HG03571 (cell line): ENCODE measurements at regions not wholly inside any gene's neighbourhood (a gene's known extent, or its start where the extent isn't known, plus 50 kb on each side); places are given as distances from the start of the nearest gene placed in this dataset.

ENCODE experiments used
- ATAC-seq: cut with Tn5 transposase; IDR thresholded peaks from one replicate; pipeline ENCODE4 v1.9.1; 2021; ENCODE audit not compliant: unreplicated experiment

DNA sequence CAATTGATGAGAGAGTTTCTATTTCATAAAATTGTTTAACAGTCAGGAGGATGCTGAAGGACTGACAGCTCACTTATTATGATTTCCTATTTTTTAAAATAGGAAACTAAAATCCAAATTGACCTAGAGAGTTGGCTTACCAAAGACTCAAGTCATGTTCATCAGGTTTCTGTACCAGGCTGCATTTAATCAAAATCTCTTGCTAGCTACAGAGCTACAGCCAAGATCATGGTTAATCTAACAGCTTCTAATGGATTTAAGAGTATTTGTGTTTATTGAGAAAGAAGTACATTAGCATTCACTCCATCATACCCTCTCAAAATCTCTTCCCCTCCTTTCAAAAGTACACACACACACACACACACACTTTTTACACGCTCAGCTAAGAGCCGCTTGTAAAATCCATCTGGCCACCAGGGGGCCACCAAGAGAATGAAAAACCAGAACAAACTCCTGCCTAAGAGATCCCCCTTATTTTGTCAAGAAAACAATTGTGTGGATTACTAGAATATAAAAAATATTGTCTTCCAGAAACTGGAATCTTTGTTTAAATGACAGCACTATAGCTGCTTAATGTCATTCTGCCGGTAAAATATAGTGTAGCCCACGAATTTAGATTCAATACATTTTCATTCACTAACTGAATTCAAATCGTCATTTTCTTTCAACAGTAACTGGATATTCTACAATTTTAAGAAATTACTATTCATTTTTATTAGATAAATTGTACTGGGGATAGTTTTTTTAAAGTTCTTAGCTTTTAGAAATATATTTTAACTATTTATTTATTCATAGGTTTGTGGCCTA lies 334.0 kb downstream of the BTG1 start:
- peak; percentile 82 for ATAC-seq

DNA sequence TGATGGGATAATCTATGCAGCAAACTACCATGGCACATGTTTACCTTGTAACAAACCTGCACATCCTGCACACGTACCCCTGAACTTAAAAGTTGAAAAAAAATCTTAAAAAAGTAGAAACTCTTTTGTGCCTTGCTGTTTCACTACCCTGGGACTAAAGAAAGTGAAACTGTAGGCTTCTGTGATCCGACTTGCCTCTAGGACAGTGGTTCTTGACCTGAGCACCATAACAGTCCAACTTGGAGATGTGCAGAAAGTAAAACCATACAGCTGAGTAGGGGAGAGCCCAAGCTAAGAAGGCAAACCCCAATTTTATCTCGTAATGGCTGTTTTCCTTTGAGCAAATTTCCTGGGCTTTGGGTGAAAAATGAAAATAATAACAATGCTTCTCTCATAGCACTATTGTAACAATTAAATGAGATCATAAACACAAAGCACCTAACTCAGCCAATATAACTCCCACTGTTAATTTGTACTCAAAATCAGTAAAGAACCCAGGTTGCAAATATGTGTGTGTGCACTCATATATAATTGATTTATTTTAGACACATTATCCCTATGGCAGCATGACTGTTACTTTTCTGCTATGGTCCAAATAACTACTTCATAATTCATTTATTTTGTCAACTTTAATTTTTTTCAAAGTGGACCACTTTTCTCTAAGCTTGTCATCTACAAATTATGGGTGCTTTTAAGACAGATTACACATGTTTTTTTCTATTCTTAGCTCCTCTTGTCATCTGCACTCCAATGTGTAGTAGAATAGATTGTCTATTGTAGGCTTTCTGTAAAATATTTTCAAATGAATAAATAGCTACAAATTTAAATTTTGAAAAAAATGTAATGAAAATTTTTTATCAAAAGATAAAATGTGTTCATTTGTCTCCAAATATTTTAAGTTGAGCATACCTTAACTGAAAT lies 334.9 kb downstream of the BTG1 start:
- ATAC-seq, result no peak

DNA sequence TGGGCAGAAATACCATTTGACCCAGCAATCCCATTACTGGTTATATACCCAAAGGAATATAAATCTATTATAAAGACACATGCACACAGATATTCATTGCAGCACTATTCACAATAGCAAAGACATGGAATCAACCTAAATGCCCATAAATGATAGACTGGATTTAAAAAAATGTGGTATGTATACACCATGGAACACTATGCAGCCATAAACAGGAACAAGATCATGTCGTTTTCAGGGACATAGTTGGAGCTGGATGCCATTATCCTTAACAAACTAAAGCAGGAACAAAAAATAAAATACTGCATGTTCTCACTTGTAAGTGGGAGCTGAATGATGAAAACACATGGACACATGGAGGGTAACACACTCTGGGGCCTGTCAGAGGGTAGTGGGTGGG lies 335.6 kb downstream of the BTG1 start:
- no peak for ATAC-seq

DNA sequence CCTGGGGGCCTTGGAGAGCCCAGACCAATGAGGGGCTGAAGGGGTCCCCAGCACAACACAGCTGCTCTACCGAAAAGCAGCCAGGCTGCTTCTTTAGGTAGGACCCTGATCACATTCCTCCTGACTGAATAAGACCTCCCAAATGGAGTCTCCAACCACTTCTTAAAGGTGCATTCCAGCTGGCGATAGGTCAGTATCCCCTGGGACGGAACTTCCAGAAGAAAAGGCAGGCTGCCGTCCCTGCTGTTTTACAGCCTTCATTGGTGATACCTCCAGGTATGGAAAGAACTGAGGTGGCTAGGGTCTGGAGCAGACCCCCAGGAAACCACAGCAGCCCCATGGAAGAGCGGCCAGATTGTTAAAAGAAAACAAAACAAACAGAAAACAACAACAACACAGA lies 340.6 kb downstream of the BTG1 start:
- ATAC-seq, result no peak

DNA sequence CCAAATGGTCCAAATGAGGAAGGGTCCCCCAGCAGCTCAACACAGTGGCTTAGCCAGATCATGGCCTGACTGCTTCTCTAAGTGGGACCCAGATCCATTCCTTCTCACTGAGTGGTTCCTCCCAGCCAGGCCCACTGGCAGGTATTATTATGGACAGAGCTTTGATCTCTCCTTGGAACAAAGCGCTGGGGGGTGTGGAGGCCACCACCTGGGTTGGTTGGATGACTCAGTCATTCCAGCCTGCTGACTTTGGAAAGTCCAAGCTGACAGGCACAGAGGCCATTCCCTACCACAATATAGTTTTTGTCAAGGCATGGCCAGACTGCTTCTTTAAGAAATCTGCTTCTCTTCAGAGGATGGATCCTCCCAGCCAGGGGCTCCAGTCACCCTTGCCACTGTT lies 341.1 kb downstream of the BTG1 start:
- ATAC-seq, result no peak

GRCh38 chr12:91801048-91801447 lies 344.6 kb downstream of the BTG1 start:
- no peak for ATAC-seq

DNA sequence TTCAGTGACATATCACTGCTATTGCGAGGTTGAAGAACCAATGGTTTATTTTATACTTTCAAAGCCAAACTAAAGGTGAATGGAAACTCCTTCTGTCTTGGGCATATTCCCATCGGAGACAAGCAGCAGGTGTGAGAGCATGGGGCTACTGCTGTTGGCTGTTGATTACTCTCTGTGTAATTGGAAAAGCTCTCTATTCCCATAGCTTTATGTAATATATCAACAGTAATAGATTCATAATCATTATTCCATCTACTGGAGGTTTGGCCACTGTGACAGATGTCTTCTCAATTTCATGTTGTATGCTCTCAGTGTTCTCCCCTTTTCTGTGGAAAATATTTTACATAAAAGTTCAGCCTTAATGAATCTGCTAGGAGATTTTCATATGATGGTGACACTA lies 352.0 kb downstream of the BTG1 start:
- ATAC-seq, result no peak

- no peak for ATAC-seq
Measured at GRCh38 chr12:91792597-91792996, 353.0 kb downstream of the BTG1 start.

DNA sequence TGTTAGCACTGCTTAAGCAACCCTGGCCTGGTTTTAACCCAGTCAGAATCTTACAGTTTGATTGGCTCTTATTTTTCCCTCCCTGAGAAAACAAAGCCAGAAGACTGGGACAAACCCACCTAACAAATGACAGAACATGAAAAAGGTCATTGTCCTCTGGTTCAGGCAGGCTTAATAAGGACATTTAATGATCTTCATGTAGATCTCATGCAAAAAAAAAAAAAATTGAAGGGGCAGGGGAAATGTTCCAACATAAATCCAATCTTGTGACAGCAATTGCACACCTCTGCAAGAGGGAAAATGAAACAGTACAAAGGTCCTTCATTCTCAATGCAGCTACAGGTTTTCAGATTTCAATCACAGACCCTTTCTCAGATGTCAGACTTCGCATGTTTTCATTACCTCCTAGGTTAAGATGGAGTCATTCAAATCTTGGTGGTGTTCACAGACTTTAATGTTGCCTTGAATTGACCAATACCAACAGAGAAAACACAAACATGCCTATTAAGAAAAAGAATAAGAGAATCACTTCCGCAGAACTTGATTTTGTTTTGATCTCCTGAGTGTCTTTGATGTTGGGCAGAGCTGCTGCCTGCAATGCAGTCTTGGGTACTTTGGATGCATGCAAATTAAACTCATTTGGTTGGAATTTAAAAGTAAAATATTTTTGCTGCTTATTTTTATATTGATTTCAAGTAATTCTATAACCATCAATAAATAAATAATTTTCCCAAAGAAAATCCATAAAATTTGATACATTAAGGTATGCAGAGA lies 359.0 kb downstream of the BTG1 start:
- no peak for ATAC-seq

DNA sequence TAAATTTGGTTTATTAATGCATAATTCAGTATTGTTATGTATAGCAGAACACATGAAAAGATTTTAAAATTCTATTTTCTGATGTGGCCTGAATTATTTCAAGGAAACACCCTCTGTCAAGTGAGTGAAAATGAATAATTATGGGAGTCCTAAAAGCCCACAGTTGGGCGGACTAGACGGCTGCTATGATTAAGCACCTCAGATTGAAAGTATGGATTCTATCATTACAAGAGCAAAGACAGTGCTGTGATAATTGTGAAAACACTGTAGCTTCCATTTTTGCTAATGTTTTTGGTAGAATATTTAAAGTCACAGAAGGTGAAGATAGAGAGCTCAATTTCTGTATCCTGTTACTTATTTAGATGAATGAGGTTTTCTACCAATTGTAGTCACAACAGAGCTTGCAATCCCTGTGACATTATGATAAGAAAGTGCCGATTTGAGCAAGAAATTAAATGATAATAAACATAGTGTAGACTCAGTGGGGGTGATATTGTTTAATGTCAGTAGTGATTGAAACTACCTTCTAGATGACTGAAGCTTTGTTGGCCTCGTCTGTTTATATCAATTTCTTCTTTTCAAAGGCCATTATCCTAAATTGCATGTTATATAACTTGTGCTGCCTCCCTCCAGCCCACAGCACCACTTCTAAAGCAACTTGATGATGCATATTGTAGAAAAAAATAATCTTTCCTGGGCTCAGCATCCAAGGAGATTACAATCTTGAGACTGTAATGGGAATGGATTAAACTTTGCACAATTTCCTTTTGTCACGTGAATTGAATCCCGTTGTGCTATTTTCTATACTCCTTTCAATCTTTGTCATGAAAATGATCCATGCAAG lies 359.8 kb downstream of the BTG1 start:
- ATAC-seq, result no peak

GRCh38 chr12:91781114-91781513 lies 364.5 kb downstream of the BTG1 start:
- no peak for ATAC-seq

- ATAC-seq, result peak; percentile 94
Measured at GRCh38 chr12:91778938-91779400, 366.7 kb downstream of the BTG1 start.

DNA sequence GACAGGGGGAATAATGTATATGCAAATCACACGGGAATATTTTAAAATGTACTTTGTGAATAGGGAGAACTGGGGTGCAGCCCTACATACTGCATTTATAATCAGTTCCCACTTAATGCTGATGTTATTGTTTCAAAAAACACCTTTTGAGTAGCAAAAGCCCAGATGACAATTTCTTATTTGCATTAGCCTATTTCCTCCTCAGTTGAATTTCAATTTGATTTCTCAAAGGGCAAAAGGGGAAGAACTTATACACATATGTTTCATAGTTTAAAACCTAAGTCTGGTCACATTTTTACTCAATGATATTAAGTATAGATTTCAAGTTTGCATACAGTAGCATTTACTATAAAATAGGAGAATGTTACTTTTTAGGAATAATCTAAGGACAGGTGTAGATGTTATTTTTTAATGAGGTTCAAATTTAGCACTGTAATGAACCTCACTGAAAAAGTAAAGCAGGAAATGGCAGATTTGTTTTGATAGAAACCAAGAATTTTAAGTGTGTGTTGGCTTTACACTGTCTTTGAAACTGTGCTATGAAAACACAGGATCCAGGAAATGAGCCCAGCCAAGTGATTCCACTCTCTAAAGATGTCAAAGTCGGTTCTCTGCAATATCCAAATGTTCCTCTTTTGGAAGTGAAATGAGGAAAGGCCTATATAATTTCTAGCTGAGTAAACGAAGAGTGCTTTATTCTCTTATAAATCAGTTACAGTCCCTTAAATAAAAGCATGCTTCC lies 367.4 kb downstream of the BTG1 start:
- peak; percentile 51 for ATAC-seq

GRCh38 chr12:91777268-91777992 lies 368.2 kb downstream of the BTG1 start:
- ATAC-seq, result no peak

GRCh38 chr12:91774434-91774921 lies 371.2 kb downstream of the BTG1 start:
- no peak for ATAC-seq

GRCh38 chr12:91773749-91774429 lies 371.8 kb downstream of the BTG1 start:
- no peak for ATAC-seq

- ATAC-seq, result no peak
Measured at GRCh38 chr12:91772411-91772810, 373.2 kb downstream of the BTG1 start.

- no peak for ATAC-seq
Measured at GRCh38 chr12:91769736-91770135, 375.9 kb downstream of the BTG1 start.
